ENCODE measurements at regions not wholly inside any gene's neighbourhood (a gene's known extent, or its start where the extent isn't known, plus 50 kb on each side); places are given as distances from the start of the nearest gene placed in this dataset.

GRCh38 chrX:96575011-96575410 is 109.6 kb upstream of the DIAPH2 start:
- no peak overlapping the region for H3K27ac ChIP-seq
- H3K4me1 ChIP-seq, result no peaks in the 10 kb centered on the region
- DNase-seq, result no peak
- H3K36me3 ChIP-seq, result no peaks in the 10 kb centered on the region
- no peaks in the 10 kb centered on the region for H3K27me3 ChIP-seq
- H3K4me3 ChIP-seq, result no peak overlapping the region
- no peaks in the 10 kb centered on the region for H3K9me3 ChIP-seq
- intact Hi-C loops (cut with DNase I; ENCODE audit: low total_unique reads), result no loop called here
- TF ChIP-seq POLR2A (IDR thresholded peaks at IDR 0.05) (no peak), CTCF (IDR thresholded peaks at IDR 0.05) (no peak), EP300 (IDR thresholded peaks at IDR 0.05) (no peak), POLR2AphosphoS5 (IDR thresholded peaks at IDR 0.05) (no peak)
- 85 to 95% (median 93%) methylated on average over 1 of the region's 1 CpG for WGBS, 5 donors

- H3K27ac ChIP-seq, result no peak overlapping the region
- intact Hi-C loops (cut with DNase I; ENCODE audit: low total_unique reads), result no loop called here
- H3K27me3 ChIP-seq, result no peaks in the 10 kb centered on the region
- DNase-seq, result no peak
- WGBS, 5 donors, result 73 to 85% (median 82%) methylated on average over 2 of the region's 2 CpGs
- H3K4me3 ChIP-seq, result no peak overlapping the region
- H3K9me3 ChIP-seq, result no peaks in the 10 kb centered on the region
- no peaks in the 10 kb centered on the region for H3K36me3 ChIP-seq
- TF ChIP-seq POLR2A (IDR thresholded peaks at IDR 0.05) (no peak), POLR2AphosphoS5 (IDR thresholded peaks at IDR 0.05) (no peak), EP300 (IDR thresholded peaks at IDR 0.05) (no peak), CTCF (IDR thresholded peaks at IDR 0.05) (no peak)
- H3K4me1 ChIP-seq, result no peaks in the 10 kb centered on the region
These were observed 108.3 kb upstream of the DIAPH2 start for GRCh38 chrX:96576368-96576767.

- H3K27me3 ChIP-seq, result no peaks in the 10 kb centered on the region
- intact Hi-C loops (cut with DNase I; ENCODE audit: low total_unique reads), result no loop called here
- H3K27ac ChIP-seq, result no peak overlapping the region
- no peaks in the 10 kb centered on the region for H3K9me3 ChIP-seq
- TF ChIP-seq EP300 (IDR thresholded peaks at IDR 0.05) (no peak), CTCF (IDR thresholded peaks at IDR 0.05) (no peak), POLR2AphosphoS5 (IDR thresholded peaks at IDR 0.05) (no peak), POLR2A (IDR thresholded peaks at IDR 0.05) (no peak)
- no peaks in the 10 kb centered on the region for H3K4me1 ChIP-seq
- H3K36me3 ChIP-seq, result no peaks in the 10 kb centered on the region
- DNase-seq, result no peak
- no peak overlapping the region for H3K4me3 ChIP-seq
These were observed 105.9 kb upstream of the DIAPH2 start for GRCh38 chrX:96578781-96579180.

- Histone ChIP-seq H3K4me3 (no peak overlapping the region), H3K4me1 (no peaks in the 10 kb centered on the region), H3K36me3 (no peaks in the 10 kb centered on the region), H3K27me3 (no peaks in the 10 kb centered on the region), H3K27ac (no peak overlapping the region), H3K9me3 (no peaks in the 10 kb centered on the region)
- TF ChIP-seq CTCF (IDR thresholded peaks at IDR 0.05) (no peak), EP300 (IDR thresholded peaks at IDR 0.05) (no peak), POLR2A (IDR thresholded peaks at IDR 0.05) (no peak), POLR2AphosphoS5 (IDR thresholded peaks at IDR 0.05) (no peak)
- intact Hi-C loops (cut with DNase I; ENCODE audit: low total_unique reads), result no loop called here
- DNase-seq, result no peak
These were observed 105.4 kb upstream of the DIAPH2 start for GRCh38 chrX:96579252-96579651.

GRCh38 chrX:96590403-96590802 is 94.2 kb upstream of the DIAPH2 start:
- Histone ChIP-seq H3K9me3 (peaks cover 0 to 4% (median 0%) of the 10 kb centered on the region in 4 donors), H3K27me3 (no peaks in the 10 kb centered on the region), H3K4me3 (no peak overlapping the region), H3K27ac (no peak overlapping the region), H3K4me1 (no peaks in the 10 kb centered on the region), H3K36me3 (no peaks in the 10 kb centered on the region)
- 61 to 79% (median 79%) methylated on average over 2 of the region's 2 CpGs for WGBS, 5 donors
- intact Hi-C loops (cut with DNase I; ENCODE audit: low total_unique reads), result no loop called here
- no peak for TF ChIP-seq POLR2AphosphoS5 (IDR thresholded peaks at IDR 0.05)
- TF ChIP-seq CTCF (IDR thresholded peaks at IDR 0.05), result no peak
- no peak for TF ChIP-seq POLR2A (IDR thresholded peaks at IDR 0.05)
- TF ChIP-seq EP300 (IDR thresholded peaks at IDR 0.05), result no peak
- no peak for DNase-seq
